ENCODE measurements at regions not wholly inside any gene's neighbourhood (a gene's known extent, or its start where the extent isn't known, plus 50 kb on each side); places are given as distances from the start of the nearest gene placed in this dataset.

GRCh38 chr15:98504998-98505397, 143.3 kb upstream of the IGF1R start:
- TF ChIP-seq CTCF (conservative IDR thresholded peaks at IDR 0.05) (no peak), EZH2 (IDR thresholded peaks at IDR 0.05; ENCODE audit: low read depth) (no peak)
